K562 (cell line): ENCODE measurements at regions not wholly inside any gene's neighbourhood (a gene's known extent, or its start where the extent isn't known, plus 50 kb on each side); places are given as distances from the start of the nearest gene placed in this dataset.

Source experiments
- ATAC-seq: fragments of 200-7000 bp; cut with Tn5 transposase; 3 replicates; pipeline ENCODE4 v1.9.1; 2020; ENCODE audit warnings: moderate library complexity
- BruUV-seq: library from RNA; stranded (reverse); fragments of 400-500 nt; replicated peaks from 2 replicates; lab custom pipeline; 2021; lab: Mats Ljungman, UMichigan
- CTCF ChIA-PET: fragments of 300-600 bp; formaldehyde crosslinking; extraction: SDS; loops from one replicate; lab custom pipeline; 2021; ENCODE audit warnings: low intra/inter-chr PET ratio; lab: Yijun Ruan, JAX
- POLR2A ChIA-PET: fragments of 300-600, 350-650 bp; sonication (Branson Sonifier 250); formaldehyde crosslinking; extraction: SDS; loops from one replicate; lab custom pipeline; 2021; ENCODE audit warnings: antibody characterized with exemption, inconsistent platforms; lab: Yijun Ruan, JAX
- DNase-seq, 4 experiments: peaks; one replicate each; pipeline versions ENCODE4 v3.0.0 to v3.0.0-alpha.2; 2011 to 2018; ENCODE audit warnings: low spot score in 3 of 4, mixed read lengths in 3 of 4; ENCODE audit errors: extremely low read depth in 1 of 4
- FAIRE-seq: peaks from 2 replicates; lab custom pipeline; 2011; peaks lifted over from hg19 to GRCh38; lab: Jason Lieb, UNC
- H2AFZ ChIP-seq: 2 replicates; pipeline ENCODE4 v1.6.0; 2011; ENCODE audit warnings: low read depth, low read length, control low read depth, inconsistent platforms
- H3K27ac ChIP-seq: fragments of 200-600 bp; 3 replicates; pipeline ENCODE4 v1.8.0; 2011; ENCODE audit warnings: low read depth, mild to moderate bottlenecking, control low read depth, inconsistent platforms, low read length, moderate library complexity, mixed read lengths; ENCODE audit errors: extremely low read depth
- H3K27me3 ChIP-seq, 2 experiments: fragments of 300-600 bp in 1 of 2; 2 replicates in 1 of 2; 3 replicates in 1 of 2; pipeline versions ENCODE4 v1.6.0 to v1.8.0; 2011; ENCODE audit warnings: inconsistent platforms in 2 of 2, low read length in 2 of 2, mild to moderate bottlenecking in 1 of 2, mixed read lengths in 1 of 2, moderate library complexity in 1 of 2; ENCODE audit not compliant: control insufficient read depth in 2 of 2, insufficient read depth in 2 of 2
- H3K36me3 ChIP-seq: fragments of 300-600 bp; 3 replicates; pipeline ENCODE4 v1.8.0; 2011; ENCODE audit warnings: mild to moderate bottlenecking, low read length, inconsistent platforms; ENCODE audit not compliant: control insufficient read depth, insufficient read depth
- H3K4me1 ChIP-seq, 2 experiments: fragments of 200-600 bp in 1 of 2; replicated peaks in 1 of 2; 2 replicates in 1 of 2; 3 replicates in 1 of 2; pipeline versions ENCODE4 v1.5.1 to v1.8.0; 2011; ENCODE audit warnings: inconsistent platforms in 2 of 2, low read length in 2 of 2, mild to moderate bottlenecking in 1 of 2, mixed read lengths in 1 of 2, moderate library complexity in 1 of 2; ENCODE audit not compliant: control insufficient read depth in 2 of 2, insufficient read depth in 2 of 2
- H3K4me2 ChIP-seq: 2 replicates; pipeline ENCODE4 v1.6.1; 2011; ENCODE audit warnings: low read length, control low read depth, inconsistent platforms, mixed read lengths; ENCODE audit not compliant: insufficient read depth
- H3K4me3 ChIP-seq: fragments of 200-600 bp; sonication (generic), shearing (Covaris generic); 2 replicates; pipeline ENCODE4 v1.5.1; 2016; ENCODE audit warnings: control low read depth, inconsistent platforms
- H3K79me2 ChIP-seq: fragments of 200-600 bp; 3 replicates; pipeline ENCODE4 v1.8.0; 2011; ENCODE audit warnings: low read length, inconsistent platforms; ENCODE audit not compliant: control insufficient read depth, insufficient read depth
- H3K9ac ChIP-seq, 2 experiments: 2 replicates each; pipeline versions ENCODE4 v1.6.0 to v1.6.1; 2011; ENCODE audit warnings: low read depth in 2 of 2, low read length in 2 of 2, control low read depth in 1 of 2, inconsistent platforms in 1 of 2, mild to moderate bottlenecking in 1 of 2, mixed read lengths in 1 of 2; ENCODE audit not compliant: insufficient read depth in 1 of 2
- H3K9me1 ChIP-seq: one replicate; pipeline ENCODE4 v1.6.0; 2011; ENCODE audit warnings: inconsistent platforms, mild to moderate bottlenecking, low read length, moderate library complexity; ENCODE audit not compliant: control insufficient read depth, insufficient read depth
- H3K9me3 ChIP-seq: replicated peaks from 2 replicates; pipeline ENCODE4 v1.5.1; 2011; ENCODE audit warnings: low read depth, low read length, inconsistent platforms; ENCODE audit not compliant: control insufficient read depth, insufficient read depth
- H4K20me1 ChIP-seq: replicated peaks from 2 replicates; pipeline ENCODE4 v1.6.1; 2011; ENCODE audit warnings: low read length, inconsistent platforms, mixed read lengths; ENCODE audit not compliant: control insufficient read depth, insufficient read depth
- ARHGAP35 ChIP-seq: fragments of 450-650 bp; IDR thresholded peaks from 2 replicates; pipeline ENCODE4 v1.6.1; 2018; ENCODE audit not compliant: partially characterized antibody
- BCOR ChIP-seq: fragments of 450-650 bp; IDR thresholded peaks from 2 replicates; pipeline ENCODE4 v1.6.1; 2016
- GTF2E2 ChIP-seq: fragments of 200-800 bp; sonication (Bioruptor generic); IDR thresholded peaks from 2 replicates; pipeline ENCODE4 v1.6.1; 2016; ENCODE audit warnings: missing genetic modification characterization, missing compliant biosample characterization
- HSF4 ChIP-seq: fragments of 250-450 bp; sonication (Bioruptor Pico); IDR thresholded peaks from 2 replicates; pipeline ENCODE4 v2.1.2; 2022; ENCODE audit warnings: mild to moderate bottlenecking, moderate library complexity, borderline replicate concordance
- TSHZ1 ChIP-seq: fragments of 250-450 bp; sonication (Bioruptor Pico); IDR thresholded peaks from 2 replicates; pipeline ENCODE4 v1.4.0; 2020; ENCODE audit warnings: mild to moderate bottlenecking, moderate library complexity
- ZBTB17 ChIP-seq: fragments of 450-650 bp; formaldehyde crosslinking; IDR thresholded peaks from 2 replicates; pipeline ENCODE4 v1.4.0; 2020; ENCODE audit warnings: mild to moderate bottlenecking
- ZFP91 ChIP-seq: sonication (generic); formaldehyde crosslinking; IDR thresholded peaks from 2 replicates; pipeline ENCODE4 v1.8.0; 2022; ENCODE audit warnings: mild to moderate bottlenecking, missing genetic modification reagents
- ZKSCAN8 ChIP-seq: fragments of 200-800 bp; sonication (Bioruptor generic); IDR thresholded peaks from 2 replicates; pipeline ENCODE4 v1.6.1; 2016; ENCODE audit warnings: missing genetic modification characterization, missing compliant biosample characterization
- WGBS: fragments of 100-300 bp; shearing (Covaris generic); methylation state at CpG from one replicate; pipeline ENCODE4 v1.1.6; 2016; ENCODE audit warnings: low coverage, mixed read lengths; ENCODE audit not compliant: insufficient coverage; ENCODE audit errors: missing lambda C conversion rate; 5-methylcytosine and 5-hydroxymethylcytosine counted together
- in situ Hi-C: fragments of 300-500 bp; cut with MboI; formaldehyde crosslinking; loops from 4 replicates; pipeline ENCODE4 v1.15.0; 2018; ENCODE audit warnings: inconsistent platforms, mixed read lengths
- intact Hi-C: fragments of 100-400 bp; cut with micrococcal nuclease; formaldehyde crosslinking; loops from 2 replicates; pipeline ENCODE4 v1.14.2; 2022

- no peaks in the 10 kb centered on the region for H3K9me3 ChIP-seq
- no peaks in the 10 kb centered on the region for H3K36me3 ChIP-seq
- 0% methylated on average over 3 of the region's 3 CpGs for WGBS
- H3K79me2 ChIP-seq: no peaks in the 10 kb centered on the region
- no peak overlapping the region for H2AFZ ChIP-seq
- no peak overlapping the region for H3K4me2 ChIP-seq
- CTCF ChIA-PET: no interaction called here
- H3K27me3 ChIP-seq: 0 out of 5 replicates have a peak, but pooled peaks cover 0 to 4% of the 10 kb centered on the region in 2 experiments
- FAIRE-seq (no peak), ATAC-seq (no peak), DNase-seq (no peak)
- no peaks in the 10 kb centered on the region for H3K9me1 ChIP-seq
- no TSS peak for BruUV-seq
- intact Hi-C loops: no loop called here
- TF ChIP-seq ARHGAP35 (no peak), ZBTB17 (CRISPR knock-in tag) (no peak), ZKSCAN8 (CRISPR knock-in tag) (no peak), GTF2E2 (no peak), ZFP91 (no peak), BCOR (no peak), TSHZ1 (CRISPR knock-in tag) (no peak), HSF4 (no peak)
- H3K27ac ChIP-seq: no peak overlapping the region
- POLR2A ChIA-PET: no interaction called here
- H3K9ac ChIP-seq: no peak overlapping the region
- no peaks in the 10 kb centered on the region for H3K4me1 ChIP-seq
- no peak overlapping the region for H3K4me3 ChIP-seq
- no peaks in the 10 kb centered on the region for H4K20me1 ChIP-seq
- in situ Hi-C loops: no loop called here
Observed at GRCh38 chr5:87188391-87188790, 79.3 kb upstream of the RASA1 start.
